IPS-15b (cell line): ENCODE measurements at regions not wholly inside any gene's neighbourhood (a gene's known extent, or its start where the extent isn't known, plus 50 kb on each side); places are given as distances from the start of the nearest gene placed in this dataset.
"Not testable (repeated sequence)": the region's sequence is repeated elsewhere in the genome, so short reads cannot be mapped to it uniquely, and the experiment has no call there.

Experiments used
- H3K27me3 ChIP-seq: one replicate; pipeline ENCODE4 v1.6.1; 2013; ENCODE audit warnings: low read length; ENCODE audit not compliant: control insufficient read depth, insufficient read depth
- H3K36me3 ChIP-seq: one replicate; pipeline ENCODE4 v1.6.1; 2013; ENCODE audit warnings: low read length; ENCODE audit not compliant: control insufficient read depth, insufficient read depth
- H3K4me1 ChIP-seq: one replicate; pipeline ENCODE4 v1.6.1; 2013; ENCODE audit warnings: mild to moderate bottlenecking, low read length; ENCODE audit not compliant: control insufficient read depth, insufficient read depth
- H3K4me3 ChIP-seq: one replicate; pipeline ENCODE4 v1.5.1; 2013; ENCODE audit warnings: low read depth, low read length
- H3K9ac ChIP-seq: one replicate; pipeline ENCODE4 v1.6.1; 2013; ENCODE audit warnings: low read depth, mild to moderate bottlenecking, low read length
- H3K9me3 ChIP-seq: one replicate; pipeline ENCODE4 v1.6.1; 2013; ENCODE audit warnings: mild to moderate bottlenecking, low read length; ENCODE audit not compliant: control insufficient read depth, insufficient read depth

DNA sequence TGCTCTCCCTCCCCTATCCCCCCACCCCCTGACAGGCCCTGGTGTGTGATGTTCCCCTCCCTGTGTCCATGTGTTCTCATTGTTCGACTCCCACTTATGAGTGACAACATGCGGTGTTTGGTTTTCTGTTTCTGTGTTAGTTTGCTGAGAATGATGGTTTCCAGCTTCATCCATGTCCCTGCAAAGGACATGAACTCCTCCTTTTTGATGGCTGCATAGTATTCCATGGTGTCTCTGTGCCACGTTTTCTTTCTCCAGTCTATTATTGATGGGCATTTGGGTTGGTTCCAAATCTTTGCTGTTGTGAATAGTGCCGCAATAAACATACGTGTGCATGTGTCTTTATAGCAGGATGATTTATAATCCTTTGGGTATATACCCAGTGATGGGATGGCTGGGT is 121.8 kb upstream of the SHOX start:
- not testable (repeated sequence) for H3K36me3 ChIP-seq, H3K9me3 ChIP-seq, H3K9ac ChIP-seq, H3K4me3 ChIP-seq, H3K4me1 ChIP-seq
- peaks cover 13% of the 10 kb centered on the region for H3K27me3 ChIP-seq

- H3K27me3 ChIP-seq = peaks cover 14% of the 10 kb centered on the region
- H3K4me3 ChIP-seq = not testable (repeated sequence)
Observed at GRCh38 chrX:511089-511488, 119.5 kb upstream of the SHOX start.

DNA sequence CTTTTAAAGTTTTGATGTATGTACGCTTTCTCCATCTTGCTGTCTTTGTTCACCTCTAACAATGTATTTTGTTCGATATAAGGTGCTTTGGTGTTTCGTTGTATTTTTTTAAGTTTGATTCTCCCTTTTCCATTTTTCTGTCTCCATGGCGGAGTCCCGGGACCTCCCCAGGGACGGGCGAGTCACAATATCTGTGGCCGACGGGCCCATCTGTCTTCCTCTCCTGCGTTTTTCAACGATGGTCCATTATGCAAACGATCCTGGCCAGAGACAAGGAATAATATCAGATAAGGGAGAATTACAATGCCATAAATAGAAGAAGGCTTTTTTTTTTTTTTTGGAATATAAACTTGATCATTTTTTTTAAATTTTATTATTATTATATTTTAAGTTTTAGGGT is 112.3 kb upstream of the SHOX start:
- Histone ChIP-seq H3K27me3 (peaks cover 3% of the 10 kb centered on the region), H3K9me3 (no peaks in the 10 kb centered on the region), H3K36me3 (no peaks in the 10 kb centered on the region), H3K4me3 (no peak overlapping the region), H3K9ac (no peak overlapping the region), H3K4me1 (no peaks in the 10 kb centered on the region)

More at GRCh38 chrX:511089-511488, 119.5 kb upstream of the SHOX start:
- H3K4me1 ChIP-seq, H3K9me3 ChIP-seq, H3K9ac ChIP-seq, H3K36me3 ChIP-seq: not testable (repeated sequence)

- H3K36me3 ChIP-seq = no peaks in the 10 kb centered on the region
- H3K4me3 ChIP-seq = no peak overlapping the region
- H3K27me3 ChIP-seq = peaks cover 3% of the 10 kb centered on the region
- H3K4me1 ChIP-seq = no peaks in the 10 kb centered on the region
- no peaks in the 10 kb centered on the region for H3K9me3 ChIP-seq
- no peak overlapping the region for H3K9ac ChIP-seq
Observed at GRCh38 chrX:519741-520140, 110.8 kb upstream of the SHOX start.

GRCh38 chrX:522456-522855 is 108.1 kb upstream of the SHOX start:
- Histone ChIP-seq H3K9me3 (peaks cover 3% of the 10 kb centered on the region), H3K4me1 (no peaks in the 10 kb centered on the region), H3K9ac (no peak overlapping the region), H3K4me3 (no peak overlapping the region), H3K27me3 (peaks cover 6% of the 10 kb centered on the region), H3K36me3 (no peaks in the 10 kb centered on the region)

GRCh38 chrX:525134-525533 is 105.5 kb upstream of the SHOX start:
- Histone ChIP-seq H3K9me3 (peaks cover 3% of the 10 kb centered on the region), H3K4me3 (no peak overlapping the region), H3K36me3 (no peaks in the 10 kb centered on the region), H3K4me1 (no peaks in the 10 kb centered on the region), H3K27me3 (peaks cover 6% of the 10 kb centered on the region), H3K9ac (no peak overlapping the region)

- Histone ChIP-seq H3K4me3 (no peak overlapping the region), H3K9ac (no peak overlapping the region), H3K4me1 (peaks cover 2% of the 10 kb centered on the region), H3K27me3 (peaks cover 6% of the 10 kb centered on the region), H3K9me3 (peaks cover 3% of the 10 kb centered on the region), H3K36me3 (no peaks in the 10 kb centered on the region)
Observed at GRCh38 chrX:526295-527224, 104.0 kb upstream of the SHOX start.

- Histone ChIP-seq H3K27me3 (peaks cover 6% of the 10 kb centered on the region), H3K4me3 (peak overlapping the region; percentile 36), H3K9me3 (no peaks in the 10 kb centered on the region), H3K9ac (no peak overlapping the region), H3K36me3 (no peaks in the 10 kb centered on the region), H3K4me1 (peaks cover 2% of the 10 kb centered on the region)
Observed at GRCh38 chrX:530726-531610, 99.6 kb upstream of the SHOX start.

GRCh38 chrX:531611-531936 is 99.0 kb upstream of the SHOX start:
- peak overlapping the region; percentile 36 for H3K4me3 ChIP-seq
- H3K9ac ChIP-seq = no peak overlapping the region
- no peaks in the 10 kb centered on the region for H3K36me3 ChIP-seq

GRCh38 chrX:534804-535203 is 95.8 kb upstream of the SHOX start:
- Histone ChIP-seq H3K9me3 (no peaks in the 10 kb centered on the region), H3K9ac (no peak overlapping the region), H3K36me3 (no peaks in the 10 kb centered on the region), H3K27me3 (no peaks in the 10 kb centered on the region), H3K4me3 (no peak overlapping the region), H3K4me1 (peaks cover 2% of the 10 kb centered on the region)

More at GRCh38 chrX:531611-531936, 99.0 kb upstream of the SHOX start:
- Histone ChIP-seq H3K27me3 (peaks cover 1% of the 10 kb centered on the region), H3K4me1 (peaks cover 2% of the 10 kb centered on the region), H3K9me3 (no peaks in the 10 kb centered on the region)

DNA sequence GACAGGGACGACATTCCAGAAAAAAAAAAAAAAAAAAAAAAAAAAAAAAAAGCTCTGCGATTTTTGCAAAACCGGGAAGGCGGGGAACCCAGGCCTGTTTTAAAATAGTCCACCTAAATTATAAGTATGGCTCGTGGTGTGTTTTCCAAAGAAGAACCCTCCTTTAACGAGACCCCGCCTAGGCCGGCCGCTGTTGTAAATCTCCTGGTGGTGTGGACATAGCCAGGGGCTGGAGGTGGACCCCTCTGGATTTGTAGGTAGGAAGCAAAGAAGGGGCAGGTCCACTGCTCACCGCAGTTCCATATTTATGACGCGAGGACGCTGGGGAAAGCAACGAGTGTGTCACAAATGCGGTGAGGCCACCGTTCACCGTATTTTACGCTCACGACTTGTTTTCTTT is 94.0 kb upstream of the SHOX start:
- Histone ChIP-seq H3K9ac (no peak overlapping the region), H3K4me1 (no peaks in the 10 kb centered on the region), H3K27me3 (no peaks in the 10 kb centered on the region), H3K4me3 (no peak overlapping the region), H3K9me3 (no peaks in the 10 kb centered on the region), H3K36me3 (no peaks in the 10 kb centered on the region)

- Histone ChIP-seq H3K36me3 (no peaks in the 10 kb centered on the region), H3K27me3 (no peaks in the 10 kb centered on the region)
Observed at GRCh38 chrX:537151-537550, 93.4 kb upstream of the SHOX start.

More at GRCh38 chrX:537151-537550, 93.4 kb upstream of the SHOX start:
- Histone ChIP-seq H3K4me1 (no peaks in the 10 kb centered on the region), H3K9ac (no peak overlapping the region), H3K4me3 (no peak overlapping the region), H3K9me3 (no peaks in the 10 kb centered on the region)
